IPS DF 19.7 (cell line): ENCODE measurements at regions not wholly inside any gene's neighbourhood (a gene's known extent, or its start where the extent isn't known, plus 50 kb on each side); places are given as distances from the start of the nearest gene placed in this dataset.

ENCODE experiments used
- DNase-seq: peaks from one replicate; pipeline ENCODE4 v3.0.0-alpha.2; 2013; ENCODE audit warnings: low read depth, low spot score

DNA sequence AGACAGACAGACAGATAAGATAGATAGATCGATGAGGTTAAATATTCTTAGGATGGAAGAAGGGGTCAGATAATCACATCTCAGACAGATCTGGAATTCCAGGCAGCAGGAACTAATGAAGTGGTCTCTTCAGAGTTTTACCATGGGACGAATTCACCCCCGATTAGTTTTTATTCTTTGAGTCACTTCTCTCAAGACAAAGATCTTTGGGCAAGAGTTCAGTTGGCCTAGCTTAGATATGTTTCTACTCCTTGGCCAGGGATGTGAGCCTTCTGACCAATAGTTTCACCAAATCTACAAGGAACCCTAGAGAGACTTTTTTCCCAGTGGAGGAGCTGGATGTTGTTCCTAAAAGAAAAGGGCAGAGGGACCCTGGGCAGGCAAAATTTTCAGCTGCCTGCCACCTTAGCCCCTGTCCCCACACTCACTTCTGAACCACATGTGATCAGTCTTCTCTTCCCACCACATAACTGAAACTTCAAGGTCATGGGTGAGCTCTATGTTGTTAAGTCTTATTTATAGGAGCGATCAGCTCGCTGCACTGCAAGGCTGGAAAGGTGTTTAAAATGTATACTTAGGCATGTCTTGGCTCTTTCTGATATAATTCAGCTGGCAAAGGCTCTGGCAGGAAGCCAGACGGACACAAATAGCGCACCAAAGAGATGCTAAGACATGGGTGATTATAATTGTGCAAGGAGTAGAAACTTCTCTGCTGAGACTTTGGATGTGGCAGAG is 132.9 kb downstream of the PALM2AKAP2 start:
- no peak for DNase-seq

DNA sequence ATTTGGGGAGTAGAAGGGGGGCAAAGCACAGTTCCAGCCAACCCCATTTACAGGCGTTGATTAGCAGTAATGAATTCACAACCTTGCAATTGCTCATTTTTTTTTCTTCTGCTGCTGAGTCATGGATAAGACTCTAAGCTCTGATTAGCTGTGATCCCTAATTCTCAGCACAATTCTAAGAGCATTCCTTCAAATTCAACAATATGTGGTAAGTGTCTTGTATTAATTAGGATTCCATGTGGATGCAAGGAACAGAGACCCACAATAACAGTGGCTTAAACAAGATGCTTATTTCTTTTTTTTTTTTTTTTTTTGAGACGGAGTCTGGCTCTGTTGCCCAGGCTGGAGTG is 133.4 kb downstream of the PALM2AKAP2 start:
- no peak for DNase-seq

DNA sequence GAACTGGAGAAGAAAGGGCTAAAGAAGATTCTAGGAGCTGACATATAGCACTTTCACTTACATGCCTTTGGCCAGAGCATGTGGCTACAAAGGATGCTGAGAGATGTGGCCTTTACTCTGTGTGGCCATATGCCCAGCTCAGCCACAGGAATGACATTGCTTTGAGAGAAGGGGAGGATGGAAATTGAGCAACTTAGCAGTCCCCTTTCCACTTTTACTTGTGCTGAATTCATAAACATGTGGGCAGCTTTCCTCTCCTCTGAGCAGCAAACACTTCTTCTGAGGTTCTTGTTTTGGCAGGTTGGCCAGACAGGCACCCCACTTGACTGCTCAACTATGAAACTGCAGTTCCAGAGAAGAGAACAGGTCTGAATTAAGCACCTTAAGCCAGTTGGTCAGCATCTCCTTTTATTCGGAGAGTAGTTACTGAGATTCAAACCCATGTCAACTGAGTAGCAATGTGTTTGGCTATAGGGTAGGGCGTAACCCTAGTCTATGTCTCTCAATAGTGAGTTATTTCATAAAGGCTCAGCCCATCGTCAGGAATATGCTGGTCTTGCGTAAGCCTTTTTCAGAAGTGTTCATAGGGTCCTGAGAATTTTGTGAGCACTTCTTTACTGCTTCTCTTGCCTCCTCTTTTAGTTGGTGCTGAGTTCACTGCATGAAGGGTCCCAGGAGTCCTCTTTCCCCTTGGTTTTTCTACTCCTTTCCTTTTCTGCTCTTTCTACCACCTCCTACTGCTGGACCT is 134.5 kb downstream of the PALM2AKAP2 start:
- DNase-seq, result no peak

DNA sequence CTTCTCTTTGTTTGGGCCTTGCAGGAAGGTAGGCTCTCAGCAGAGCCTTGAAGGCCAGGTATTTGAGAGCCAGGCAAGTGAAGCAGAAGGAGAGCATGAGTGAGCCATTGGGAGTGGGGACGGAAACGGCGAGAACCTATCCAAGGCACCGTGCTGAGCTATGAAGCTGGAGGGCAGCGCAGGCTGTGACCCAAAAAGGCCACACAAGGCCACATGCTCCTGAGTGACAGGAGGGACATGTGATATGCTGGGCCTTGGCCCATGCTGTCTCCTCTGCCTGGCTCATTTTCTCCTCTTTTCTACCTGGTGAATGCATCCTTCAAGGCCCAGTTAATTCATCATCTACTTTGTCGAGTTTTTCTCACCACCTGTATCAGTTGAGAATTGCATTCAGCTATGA is 136.3 kb downstream of the PALM2AKAP2 start:
- no peak for DNase-seq

DNA sequence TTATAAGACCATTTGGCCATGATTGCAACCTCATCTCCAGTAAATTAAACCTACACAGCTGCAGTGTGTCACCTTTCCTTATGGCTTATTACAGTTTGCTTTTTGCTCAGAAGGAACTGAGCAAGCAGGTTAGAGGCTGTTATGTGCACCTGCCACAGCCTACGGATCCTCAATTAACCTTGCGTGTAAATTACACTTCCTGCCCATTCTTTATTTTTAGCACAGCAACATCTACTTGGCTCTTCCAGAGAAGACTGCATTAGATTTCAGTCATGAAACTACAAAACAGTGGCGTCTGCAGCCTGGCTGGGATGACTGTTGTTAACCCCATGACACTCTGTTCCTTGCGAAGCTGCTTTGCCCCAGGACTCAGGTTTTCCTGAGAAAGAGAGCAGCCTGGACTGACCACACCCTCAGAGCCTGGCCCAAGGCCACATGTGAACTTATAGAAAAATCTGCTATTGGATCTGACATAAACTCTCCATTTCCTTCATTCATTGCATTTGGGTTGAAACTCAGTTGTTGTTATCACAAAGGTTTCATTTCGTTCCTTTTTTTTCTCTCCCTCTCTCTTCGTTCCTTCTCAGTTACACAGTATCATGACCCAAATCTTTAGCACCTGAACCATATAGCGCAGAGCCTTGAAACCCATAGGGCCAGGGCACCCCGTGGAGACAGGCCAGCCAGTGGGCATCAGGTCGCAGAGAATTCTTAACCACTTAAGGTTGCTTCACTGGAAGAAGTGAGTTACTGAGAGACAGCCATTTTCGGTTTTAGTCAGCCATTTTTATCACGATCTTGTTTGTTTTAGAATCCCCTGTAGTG is 138.6 kb downstream of the PALM2AKAP2 start:
- no peak for DNase-seq

DNA sequence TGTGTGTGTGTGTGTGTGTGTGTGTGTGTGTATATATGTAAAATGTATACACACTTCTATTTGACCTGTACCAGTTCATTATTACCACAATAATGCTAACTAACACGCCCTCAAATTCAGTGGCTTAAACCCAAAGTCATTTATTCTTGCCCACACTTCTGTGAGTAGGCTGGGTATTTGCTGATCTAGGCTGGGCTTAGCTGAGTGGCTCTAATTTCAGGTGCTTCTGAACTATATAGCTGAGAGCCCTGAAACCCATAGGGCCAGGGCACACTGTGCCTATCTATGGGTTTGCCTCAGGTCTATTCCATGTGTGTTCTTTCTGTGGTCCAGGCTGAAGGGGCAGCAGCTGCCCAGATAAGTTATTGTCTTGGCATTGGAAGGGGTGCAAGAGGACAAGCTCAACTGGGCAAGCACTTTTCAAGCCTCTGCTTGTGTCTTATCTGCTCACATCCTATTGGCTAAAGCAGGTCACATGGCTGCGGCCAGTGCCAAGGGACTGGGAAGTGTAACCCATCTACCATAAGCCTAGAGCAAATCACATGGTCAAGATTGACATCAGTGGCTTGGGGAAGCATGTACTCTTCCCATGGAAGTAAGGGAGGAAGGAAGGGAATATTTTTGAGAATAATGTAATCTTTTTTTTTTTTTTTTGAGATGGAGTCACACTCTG is 139.9 kb downstream of the PALM2AKAP2 start:
- no peak for DNase-seq

DNA sequence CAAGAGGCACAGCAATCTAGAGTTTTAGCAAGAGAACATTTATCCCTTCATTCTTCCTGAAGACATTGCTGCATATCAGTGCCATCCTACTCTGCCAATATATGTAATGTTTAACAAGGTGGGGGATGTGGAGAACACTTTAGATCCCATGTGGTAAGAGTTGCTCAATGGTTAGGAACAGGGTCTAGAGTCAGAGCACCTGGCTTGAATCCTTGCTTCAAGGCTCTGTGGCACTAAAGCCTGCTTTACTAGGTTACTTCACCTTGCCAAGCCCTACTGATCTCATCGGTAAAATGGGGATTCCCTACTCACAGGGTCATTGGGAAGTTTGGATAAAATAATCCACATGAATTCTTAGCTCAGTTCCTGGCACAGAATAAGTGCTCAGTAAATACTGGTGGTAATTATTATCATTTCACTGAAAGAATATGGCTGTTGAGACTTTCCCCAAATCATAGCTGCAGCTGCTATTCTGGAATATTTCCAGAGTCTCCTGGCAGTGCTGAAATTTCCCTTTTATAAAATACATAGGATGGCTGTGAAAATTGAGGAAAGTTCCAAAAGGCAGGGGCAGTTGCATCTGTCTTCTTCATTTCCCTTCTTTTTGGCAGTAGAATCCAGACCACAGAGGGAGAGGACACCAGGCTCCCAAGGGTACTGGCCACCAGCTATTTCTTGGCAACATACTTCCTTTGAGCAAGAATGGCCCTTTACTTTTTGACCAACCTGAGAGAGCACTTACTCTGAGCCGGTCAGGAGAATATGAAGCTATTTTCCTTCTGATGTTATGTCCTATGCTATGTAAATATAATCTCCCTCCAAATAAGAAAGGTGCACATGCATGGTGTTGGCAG is 142.8 kb downstream of the PALM2AKAP2 start:
- DNase-seq, result no peak

DNA sequence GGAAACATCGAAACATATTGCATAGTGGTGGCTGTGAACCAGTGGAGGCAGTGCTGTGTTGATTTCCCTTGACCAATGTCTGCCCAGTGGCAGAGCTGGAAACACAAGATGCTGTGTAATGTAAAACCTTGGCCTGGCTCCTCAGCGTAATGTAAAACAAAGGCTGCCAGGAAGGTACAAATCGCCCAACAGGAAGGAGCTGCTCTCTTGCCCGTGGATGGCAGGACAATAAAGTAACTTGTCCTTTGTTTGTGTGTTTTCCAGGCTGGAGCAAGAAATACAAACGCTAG is 143.4 kb downstream of the PALM2AKAP2 start:
- no peak for DNase-seq

DNA sequence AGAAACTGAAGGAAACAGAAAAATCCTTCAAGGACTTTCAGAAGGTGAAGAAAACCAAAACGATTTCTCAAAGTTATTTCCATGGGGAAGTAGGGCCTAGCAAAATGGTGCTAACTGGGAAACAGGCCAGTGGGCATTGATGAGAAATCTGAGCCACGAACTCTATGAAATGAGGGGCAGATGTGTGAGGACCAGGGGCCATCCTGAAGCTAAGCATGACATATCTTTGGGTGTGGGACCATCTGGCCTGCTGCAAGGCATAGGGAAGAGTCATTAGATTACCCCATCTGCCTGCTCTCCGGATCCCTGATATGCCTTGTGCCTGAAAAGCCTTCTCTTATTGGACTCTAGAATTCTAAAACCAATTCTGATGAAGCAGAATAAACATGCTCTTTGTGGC is 143.8 kb downstream of the PALM2AKAP2 start:
- no peak for DNase-seq

DNA sequence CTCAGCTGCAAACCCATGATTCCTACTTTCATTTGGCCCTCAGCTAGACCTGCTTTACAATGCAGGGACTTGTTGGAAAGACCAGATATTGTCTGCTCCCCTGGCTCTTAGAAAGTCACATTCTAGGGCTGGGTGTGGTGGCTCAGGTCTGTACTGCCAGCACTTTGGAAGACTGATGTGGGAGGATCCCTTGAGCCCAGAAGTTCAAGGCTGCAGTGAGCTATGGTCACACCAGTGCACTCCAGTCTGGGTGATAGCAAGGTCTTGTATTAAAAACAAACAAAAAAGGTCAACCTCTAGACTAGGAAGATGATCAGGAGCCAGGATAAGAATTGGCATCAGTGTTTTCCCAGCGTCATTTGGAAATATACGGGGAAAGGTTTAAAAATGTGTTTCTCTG is 145.8 kb downstream of the PALM2AKAP2 start:
- no peak for DNase-seq

DNA sequence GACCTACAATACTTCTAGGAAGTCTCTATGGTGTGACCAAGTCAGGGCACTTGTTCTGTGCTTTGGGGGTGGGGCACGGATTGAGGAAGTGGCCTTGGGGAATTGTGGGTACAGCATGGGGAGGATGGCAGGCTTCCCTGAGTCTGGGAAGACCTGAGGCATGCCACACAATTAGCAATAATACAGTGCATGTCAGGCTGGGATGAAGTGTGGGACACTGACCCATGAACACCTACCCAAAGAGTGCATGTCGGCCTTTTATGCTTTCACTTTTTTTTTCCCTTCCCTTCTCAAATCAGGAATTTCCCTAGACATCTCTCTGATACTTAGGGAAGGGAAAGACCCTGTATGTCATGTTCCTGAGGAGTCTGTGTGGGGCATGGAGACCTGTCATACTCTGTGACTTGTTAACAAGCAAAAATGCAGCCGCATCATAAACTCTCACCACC is 146.4 kb downstream of the PALM2AKAP2 start:
- DNase-seq, result no peak

DNA sequence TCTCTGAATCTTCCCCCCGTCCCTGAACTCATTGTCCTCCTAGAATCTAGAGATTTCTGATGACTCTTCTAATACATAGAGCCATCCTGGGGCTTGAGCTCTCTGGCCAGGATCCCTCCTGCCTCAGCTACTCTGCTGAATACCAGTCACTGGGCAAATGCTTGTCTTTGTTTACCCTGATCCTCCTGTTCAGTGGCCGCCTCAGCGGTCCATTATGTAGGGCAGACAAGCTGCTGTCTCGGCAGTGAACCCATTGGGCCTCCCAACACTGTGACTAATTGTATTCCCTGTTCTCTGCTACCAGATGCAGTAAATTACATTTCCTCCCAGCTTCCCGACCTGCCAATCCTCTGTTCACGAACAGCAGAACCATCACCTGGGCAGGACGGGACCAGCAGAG is 151.6 kb downstream of the PALM2AKAP2 start:
- DNase-seq, result no peak

DNA sequence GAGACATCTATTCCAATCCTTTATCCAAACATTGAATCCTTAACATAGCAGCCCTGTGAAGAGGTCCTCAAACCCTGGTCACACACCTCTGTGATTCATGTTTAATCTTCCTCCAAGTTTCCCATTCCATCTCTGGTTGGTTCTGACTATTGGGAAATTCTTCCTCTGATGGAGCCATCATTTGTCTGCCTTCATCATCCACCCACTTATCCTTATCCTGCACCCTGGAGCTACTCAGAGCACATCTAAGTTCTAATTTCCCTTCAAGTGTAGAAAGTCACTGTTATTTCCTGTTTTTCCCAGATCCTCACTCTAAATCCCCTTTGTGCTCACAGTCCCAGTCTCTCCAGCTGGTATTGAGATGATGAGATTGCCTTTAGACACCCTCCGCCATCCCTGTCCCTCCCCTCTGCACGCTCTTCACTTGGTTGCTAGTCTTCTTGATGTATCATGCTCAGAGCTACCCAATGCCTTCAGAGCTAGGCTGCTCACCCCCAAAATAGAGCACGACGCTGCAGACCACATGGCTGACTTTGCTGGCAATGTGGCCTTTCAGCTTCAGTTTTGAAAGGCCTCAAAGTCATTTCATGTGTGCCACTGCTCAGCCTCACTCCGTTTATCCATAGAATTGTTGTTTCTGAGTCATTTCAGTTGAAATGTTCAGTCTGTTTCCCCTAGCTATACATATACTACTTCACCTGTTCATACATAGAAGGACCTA is 154.3 kb downstream of the PALM2AKAP2 start:
- no peak for DNase-seq

DNA sequence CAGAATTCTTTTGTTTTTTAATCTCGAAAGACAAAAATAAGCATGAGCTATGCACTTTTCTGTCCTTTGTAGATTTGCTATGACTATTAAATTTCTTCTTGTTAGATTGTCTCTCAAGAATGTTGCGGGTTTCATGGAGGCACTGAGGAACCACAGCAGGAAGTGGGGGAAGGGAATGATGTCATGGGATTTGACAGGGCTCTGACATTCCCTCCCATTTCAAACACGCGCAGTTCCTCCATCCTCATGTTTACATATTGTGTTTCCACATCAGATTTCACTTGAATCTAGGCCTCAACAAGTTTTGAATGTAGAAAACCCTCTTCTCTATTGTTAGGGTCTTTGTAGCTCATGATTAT is 154.8 kb downstream of the PALM2AKAP2 start:
- no peak for DNase-seq

DNA sequence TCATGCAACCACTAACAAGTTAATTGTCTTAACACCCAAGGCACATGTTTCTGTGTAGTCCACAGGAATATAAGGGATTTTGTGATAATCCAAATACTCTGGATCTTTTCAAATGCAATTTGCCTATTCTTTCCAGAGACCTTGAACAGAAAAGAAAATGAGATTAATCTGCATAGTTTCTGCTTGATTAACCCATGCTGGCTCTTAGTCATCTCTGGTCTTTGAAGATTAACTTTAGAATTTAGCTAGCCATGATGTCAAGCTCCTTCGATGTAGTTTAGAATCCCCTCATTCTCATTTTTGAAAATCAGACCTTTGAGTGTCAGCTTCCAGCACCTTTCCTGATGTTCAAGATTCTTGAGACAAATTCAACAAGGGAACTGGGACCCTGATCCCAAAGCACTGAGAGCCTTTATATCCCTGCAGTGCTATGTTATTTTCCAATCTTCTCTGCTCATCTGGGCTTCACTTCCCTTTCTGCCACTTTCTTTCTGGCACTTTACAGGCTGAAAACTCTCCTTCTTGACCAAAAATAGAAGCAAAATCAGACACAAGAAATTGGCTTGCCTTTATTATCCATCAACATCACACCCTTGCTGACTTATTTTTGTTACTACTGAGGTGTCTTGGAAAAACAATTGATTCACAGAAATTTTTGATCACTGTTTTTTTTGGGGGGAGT is 155.5 kb downstream of the PALM2AKAP2 start:
- no peak for DNase-seq

DNA sequence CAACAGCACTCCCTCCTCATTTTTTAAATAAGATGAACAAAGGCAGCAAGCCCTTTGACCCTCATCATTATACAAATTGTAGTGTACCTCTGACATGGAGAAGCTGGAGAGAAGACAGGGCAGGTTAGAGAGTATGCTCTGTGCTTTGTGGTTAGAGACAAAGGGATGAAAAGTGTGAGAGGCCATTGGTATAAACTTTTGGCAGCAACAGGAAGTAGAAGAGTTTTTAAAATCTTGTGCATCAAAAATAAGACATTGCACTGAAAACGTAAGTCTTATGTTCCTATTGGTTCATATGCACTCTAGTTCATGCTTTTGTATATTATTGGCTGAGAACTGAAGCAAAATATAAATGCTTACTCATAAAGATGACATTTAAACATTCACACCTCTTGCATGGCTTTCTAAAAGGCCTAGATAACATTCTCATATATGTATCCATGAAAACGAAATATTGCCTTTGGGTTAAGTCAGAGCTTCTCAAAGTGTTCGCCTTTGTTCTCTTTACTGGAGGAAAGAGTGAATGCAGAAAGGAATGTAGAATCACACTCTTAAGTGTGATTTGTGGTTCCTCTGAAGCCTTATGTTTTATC is 158.0 kb downstream of the PALM2AKAP2 start:
- no peak for DNase-seq

DNA sequence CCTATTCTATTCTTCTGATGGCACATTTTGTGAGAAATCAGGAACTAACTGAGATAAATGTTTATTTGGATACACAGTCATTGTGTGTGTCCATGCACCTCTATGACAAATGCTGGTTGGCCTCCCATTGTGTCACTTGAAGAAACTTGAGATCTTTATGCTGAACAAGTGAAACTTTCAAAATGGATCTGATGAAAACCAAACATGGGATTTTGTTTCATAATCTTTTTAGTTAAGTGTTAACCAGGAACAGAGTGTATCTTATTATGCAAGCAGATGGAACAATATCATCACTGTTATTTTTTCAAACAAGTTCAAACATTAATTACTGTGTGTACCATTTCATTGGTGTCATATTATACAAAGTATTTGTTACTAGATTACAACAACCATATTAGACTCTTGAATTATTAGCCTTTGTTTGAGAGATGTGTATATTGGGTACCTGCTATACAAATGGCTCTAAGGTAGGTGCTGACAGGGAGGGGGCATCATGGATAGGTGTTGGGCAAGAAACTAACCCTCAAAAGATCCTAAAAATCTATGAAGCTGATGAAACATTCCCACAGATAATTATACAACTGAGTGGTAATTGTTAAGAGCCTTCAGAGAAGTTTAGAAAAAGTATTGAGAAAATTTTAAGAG is 159.8 kb downstream of the PALM2AKAP2 start:
- no peak for DNase-seq

DNA sequence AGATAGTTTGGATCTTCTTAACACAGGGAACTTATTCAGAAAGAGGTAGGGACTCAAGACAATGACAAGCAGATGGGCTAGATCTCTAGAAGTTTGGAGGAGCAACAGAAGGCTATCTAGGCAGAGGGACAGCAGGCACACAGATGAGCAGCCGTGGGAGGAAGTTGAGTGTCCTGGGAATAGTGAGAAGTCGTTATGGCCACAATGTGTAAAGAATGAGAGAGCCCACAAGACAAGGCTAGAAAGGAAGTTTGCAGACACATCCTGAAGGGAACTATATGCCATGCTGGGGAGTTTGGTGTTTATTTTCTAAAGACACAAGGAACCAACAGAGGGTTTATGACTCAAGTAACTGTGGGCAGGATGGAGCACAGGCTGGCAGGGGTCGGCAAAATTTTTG is 160.6 kb downstream of the PALM2AKAP2 start:
- no peak for DNase-seq

DNA sequence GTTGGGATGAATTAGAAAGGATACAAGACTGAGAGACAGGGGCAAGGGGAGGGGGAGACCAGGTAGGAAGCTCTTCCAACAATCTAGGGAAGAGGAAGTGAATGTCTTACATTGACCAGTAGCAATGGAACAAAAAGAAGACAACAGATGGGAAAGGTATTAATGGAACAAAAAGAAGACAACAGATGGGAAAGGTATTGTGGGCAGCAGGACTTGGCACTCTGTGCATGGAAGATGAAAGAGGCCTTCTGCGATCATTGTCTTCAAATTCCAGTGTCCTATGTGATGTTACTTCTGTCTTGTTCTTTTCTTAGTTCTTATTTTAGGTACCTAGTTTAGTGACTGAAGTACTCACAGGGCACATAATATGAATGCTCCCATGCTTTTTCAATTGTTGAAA is 161.8 kb downstream of the PALM2AKAP2 start:
- no peak for DNase-seq
